Karpas-422 (cell line): ENCODE measurements at regions not wholly inside any gene's neighbourhood (a gene's known extent, or its start where the extent isn't known, plus 50 kb on each side); places are given as distances from the start of the nearest gene placed in this dataset.

Source experiments
- DNase-seq: peaks from one replicate; pipeline ENCODE4 v3.0.0-alpha.2; 2015
- H2AFZ ChIP-seq: fragments of 200-600 bp; sonication (generic); 2 replicates; pipeline ENCODE4 v1.6.1; 2014; ENCODE audit warnings: antibody characterized with exemption, low read length, mixed read lengths
- H3K27ac ChIP-seq: fragments of 200-600 bp; sonication (generic); 2 replicates; pipeline ENCODE4 v1.5.1; 2014; ENCODE audit warnings: mild to moderate bottlenecking, low read length, moderate library complexity
- H3K27me3 ChIP-seq: fragments of 200-600 bp; sonication (generic); 2 replicates; pipeline ENCODE4 v1.6.1; 2014; ENCODE audit warnings: low read length, mixed read lengths
- H3K36me3 ChIP-seq: fragments of 200-600 bp; sonication (generic); 2 replicates; pipeline ENCODE4 v1.6.1; 2014; ENCODE audit warnings: low read length, mixed read lengths; ENCODE audit not compliant: insufficient read depth
- H3K4me1 ChIP-seq: fragments of 200-600 bp; sonication (generic); 2 replicates; pipeline ENCODE4 v1.6.1; 2014; ENCODE audit warnings: mild to moderate bottlenecking, low read length, mixed read lengths
- H3K4me2 ChIP-seq: fragments of 200-600 bp; sonication (generic); 2 replicates; pipeline ENCODE4 v1.6.1; 2014; ENCODE audit warnings: low read length, low read depth, mild to moderate bottlenecking; ENCODE audit not compliant: poor library complexity, severe bottlenecking
- H3K4me3 ChIP-seq: fragments of 200-600 bp; sonication (generic); 2 replicates; pipeline ENCODE4 v1.5.1; 2014; ENCODE audit warnings: mild to moderate bottlenecking, antibody characterized with exemption, low read length, mixed read lengths
- H3K79me2 ChIP-seq: fragments of 200-600 bp; sonication (generic); 2 replicates; pipeline ENCODE4 v1.6.1; 2014; ENCODE audit warnings: mild to moderate bottlenecking, low read length, mixed read lengths
- H3K9ac ChIP-seq: fragments of 200-600 bp; sonication (generic); 2 replicates; pipeline ENCODE4 v1.6.0; 2014; ENCODE audit warnings: low read length
- H3K9me2 ChIP-seq: fragments of 200-600 bp; sonication (generic), shearing (Covaris generic); replicated peaks from 2 replicates; pipeline ENCODE4 v1.6.0; 2014; ENCODE audit warnings: mild to moderate bottlenecking, low read length, moderate library complexity; ENCODE audit not compliant: insufficient read depth
- H3K9me3 ChIP-seq: fragments of 300-700, 200-600 bp; sonication (generic); 2 replicates; pipeline ENCODE4 v1.6.1; 2014; ENCODE audit warnings: low read length, mixed read lengths
- H4K20me1 ChIP-seq: fragments of 200-600 bp; sonication (generic); 2 replicates; pipeline ENCODE4 v1.6.1; 2014; ENCODE audit warnings: mild to moderate bottlenecking, antibody characterized with exemption, low read length, low read depth; ENCODE audit not compliant: insufficient read depth

DNA sequence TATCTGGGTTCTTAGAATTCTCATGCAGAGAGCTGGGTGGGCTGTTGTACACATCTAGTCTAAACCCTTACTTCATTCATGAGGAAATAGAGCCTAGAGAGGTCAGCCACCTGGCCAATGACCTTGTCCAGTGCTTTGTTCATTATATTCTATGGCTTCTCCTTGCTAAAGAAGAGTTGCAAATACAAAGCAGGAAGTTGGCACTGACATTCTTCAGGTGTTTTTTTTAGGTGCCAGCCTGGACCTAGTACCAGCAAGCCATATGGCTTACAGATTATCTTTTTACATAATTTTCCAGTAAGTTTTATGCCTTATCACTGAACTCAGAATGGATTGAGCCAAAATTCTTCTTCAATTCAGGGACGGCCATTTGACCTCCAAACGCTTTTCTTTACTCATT lies 54.7 kb upstream of the PGM2 start:
- H3K27me3 ChIP-seq: no peaks in the 10 kb centered on the region
- no peak overlapping the region for H3K27ac ChIP-seq
- H3K4me2 ChIP-seq: no peak overlapping the region
- H3K9ac ChIP-seq: no peak overlapping the region
- no peak overlapping the region for H2AFZ ChIP-seq
- no peak for DNase-seq
- no peaks in the 10 kb centered on the region for H3K79me2 ChIP-seq
- H3K9me3 ChIP-seq: no peaks in the 10 kb centered on the region
- no peak overlapping the region for H3K4me3 ChIP-seq
- no peaks in the 10 kb centered on the region for H3K9me2 ChIP-seq
- no peaks in the 10 kb centered on the region for H3K36me3 ChIP-seq
- no peaks in the 10 kb centered on the region for H4K20me1 ChIP-seq
- no peaks in the 10 kb centered on the region for H3K4me1 ChIP-seq

DNA sequence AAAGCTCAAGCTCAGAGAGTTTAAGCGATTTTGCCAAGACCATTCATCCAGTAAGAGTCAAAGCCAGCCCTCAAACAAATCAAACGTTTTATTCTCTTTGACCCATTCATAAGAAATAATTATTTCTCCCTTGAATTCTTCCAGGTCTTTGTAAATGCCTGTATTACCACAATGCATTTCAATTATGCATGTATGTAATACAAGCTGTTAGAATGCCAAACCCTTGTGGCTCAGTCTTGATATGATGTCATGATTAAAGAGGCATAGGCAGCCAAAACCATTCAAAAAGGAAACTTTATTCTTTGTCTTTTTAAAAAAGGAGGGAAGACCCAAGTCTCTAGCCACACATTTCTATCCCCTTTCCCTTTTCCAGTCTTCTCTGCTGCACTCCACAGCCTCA lies 56.5 kb upstream of the PGM2 start:
- Histone ChIP-seq H4K20me1 (no peaks in the 10 kb centered on the region), H3K4me2 (no peak overlapping the region), H2AFZ (no peak overlapping the region), H3K79me2 (no peaks in the 10 kb centered on the region), H3K27me3 (no peaks in the 10 kb centered on the region), H3K9ac (no peak overlapping the region), H3K4me1 (no peaks in the 10 kb centered on the region), H3K27ac (no peak overlapping the region), H3K9me3 (no peaks in the 10 kb centered on the region), H3K9me2 (no peaks in the 10 kb centered on the region), H3K4me3 (no peak overlapping the region), H3K36me3 (no peaks in the 10 kb centered on the region)
- no peak for DNase-seq

DNA sequence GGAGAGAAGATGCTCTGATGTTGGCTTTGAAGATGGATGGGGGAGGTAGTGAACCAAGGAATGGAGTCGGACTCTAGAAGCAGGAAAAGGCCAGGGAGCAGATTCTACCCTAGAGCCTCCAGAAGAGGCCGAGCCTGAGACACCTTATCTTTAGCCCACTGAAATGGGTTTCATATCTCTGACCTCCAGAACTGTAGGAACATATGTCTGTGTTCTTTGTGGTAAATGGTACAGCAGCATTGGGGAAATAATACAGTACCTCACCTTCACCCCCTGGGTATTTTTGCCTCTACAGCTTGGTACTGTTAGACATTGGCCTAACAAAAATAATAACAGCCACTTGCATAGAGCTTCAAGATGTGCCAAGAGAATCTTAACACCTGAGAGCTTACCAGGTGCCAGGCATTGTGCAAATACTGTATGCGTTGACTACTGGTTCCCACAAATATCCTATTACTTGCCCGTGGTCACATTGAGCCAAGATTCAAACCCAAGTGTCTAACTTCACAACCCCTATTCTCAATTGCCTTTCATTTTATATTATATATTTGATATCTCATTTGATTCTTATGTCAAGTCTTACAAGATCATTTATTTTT lies 57.0 kb upstream of the PGM2 start:
- no peaks in the 10 kb centered on the region for H3K9me2 ChIP-seq
- H3K79me2 ChIP-seq: no peaks in the 10 kb centered on the region
- H4K20me1 ChIP-seq: no peaks in the 10 kb centered on the region
- H3K36me3 ChIP-seq: no peaks in the 10 kb centered on the region
- DNase-seq: no peak
- H2AFZ ChIP-seq: no peak overlapping the region
- H3K9ac ChIP-seq: no peak overlapping the region
- H3K4me2 ChIP-seq: no peak overlapping the region
- H3K4me3 ChIP-seq: no peak overlapping the region
- H3K27me3 ChIP-seq: no peaks in the 10 kb centered on the region
- no peaks in the 10 kb centered on the region for H3K4me1 ChIP-seq
- no peaks in the 10 kb centered on the region for H3K9me3 ChIP-seq
- no peak overlapping the region for H3K27ac ChIP-seq

DNA sequence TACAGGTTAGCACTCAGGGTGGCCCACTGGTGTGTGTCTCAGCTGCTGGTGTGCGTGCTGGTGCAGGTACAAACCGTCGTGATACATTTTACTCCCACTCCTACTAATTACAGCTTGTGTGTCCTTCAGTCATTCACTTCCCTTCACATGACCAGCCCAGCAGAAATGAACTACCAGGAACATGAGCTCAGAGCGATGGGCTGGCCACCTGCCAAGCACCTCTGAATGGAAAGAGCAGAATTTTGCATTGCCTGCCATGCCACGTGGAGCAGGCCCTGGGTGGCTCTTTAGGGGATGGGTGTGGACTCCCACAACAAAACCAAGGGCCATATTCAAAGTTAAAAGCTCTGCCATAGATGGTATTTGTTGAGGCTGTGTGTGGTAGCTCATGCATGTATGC lies 58.9 kb upstream of the PGM2 start:
- no peak overlapping the region for H3K4me2 ChIP-seq
- H3K4me3 ChIP-seq: no peak overlapping the region

GRCh38 chr4:37767019-37767418 lies 59.5 kb upstream of the PGM2 start:
- H3K27me3 ChIP-seq: no peaks in the 10 kb centered on the region
- H2AFZ ChIP-seq: no peak overlapping the region
- no peaks in the 10 kb centered on the region for H3K36me3 ChIP-seq
- no peak for DNase-seq
- H3K4me2 ChIP-seq: no peak overlapping the region
- no peaks in the 10 kb centered on the region for H3K9me2 ChIP-seq
- no peaks in the 10 kb centered on the region for H3K9me3 ChIP-seq
- H4K20me1 ChIP-seq: no peaks in the 10 kb centered on the region
- no peak overlapping the region for H3K27ac ChIP-seq
- H3K4me1 ChIP-seq: no peaks in the 10 kb centered on the region
- H3K4me3 ChIP-seq: no peak overlapping the region
- H3K9ac ChIP-seq: no peak overlapping the region
- H3K79me2 ChIP-seq: no peaks in the 10 kb centered on the region

More for the DNA sequence above, 58.9 kb upstream of the PGM2 start:
- DNase-seq: peak; percentile 53
- Histone ChIP-seq H3K27ac (no peak overlapping the region), H3K9me3 (no peaks in the 10 kb centered on the region), H3K36me3 (no peaks in the 10 kb centered on the region), H2AFZ (no peak overlapping the region), H3K79me2 (no peaks in the 10 kb centered on the region), H3K27me3 (no peaks in the 10 kb centered on the region), H3K4me1 (no peaks in the 10 kb centered on the region), H3K9ac (no peak overlapping the region), H4K20me1 (no peaks in the 10 kb centered on the region), H3K9me2 (no peaks in the 10 kb centered on the region)

GRCh38 chr4:37765741-37766140 lies 60.7 kb upstream of the PGM2 start:
- Histone ChIP-seq H2AFZ (no peak overlapping the region), H3K27ac (no peak overlapping the region), H3K4me2 (no peak overlapping the region), H3K9me3 (no peaks in the 10 kb centered on the region), H3K9me2 (no peaks in the 10 kb centered on the region), H3K4me1 (no peaks in the 10 kb centered on the region), H3K27me3 (no peaks in the 10 kb centered on the region), H4K20me1 (no peaks in the 10 kb centered on the region), H3K9ac (no peak overlapping the region), H3K79me2 (no peaks in the 10 kb centered on the region), H3K4me3 (no peak overlapping the region), H3K36me3 (no peaks in the 10 kb centered on the region)
- DNase-seq: no peak

DNA sequence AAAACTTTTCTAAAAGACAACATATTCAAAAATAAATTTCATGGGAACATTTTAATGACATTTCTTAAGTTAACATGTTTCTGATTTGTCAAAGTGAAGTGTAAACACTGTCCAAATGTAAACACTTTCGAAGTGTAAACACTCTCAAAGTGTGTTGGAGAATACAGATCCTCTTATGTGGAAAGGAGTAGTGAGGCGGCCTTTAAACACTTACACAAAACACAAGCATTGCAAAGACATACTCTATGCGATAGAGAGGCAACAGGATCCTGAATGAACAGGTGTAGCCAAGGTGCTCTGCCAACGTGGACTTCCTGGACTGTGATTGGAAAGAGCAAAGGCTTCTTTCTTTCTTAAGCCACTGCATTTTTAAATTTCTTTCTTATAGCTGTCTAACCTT lies 62.7 kb upstream of the PGM2 start:
- no peak overlapping the region for H3K4me2 ChIP-seq
- no peaks in the 10 kb centered on the region for H3K79me2 ChIP-seq
- H2AFZ ChIP-seq: no peak overlapping the region
- H3K4me1 ChIP-seq: no peaks in the 10 kb centered on the region
- no peak overlapping the region for H3K27ac ChIP-seq
- H4K20me1 ChIP-seq: no peaks in the 10 kb centered on the region
- H3K9me3 ChIP-seq: no peaks in the 10 kb centered on the region
- H3K9me2 ChIP-seq: no peaks in the 10 kb centered on the region
- H3K27me3 ChIP-seq: no peaks in the 10 kb centered on the region
- H3K4me3 ChIP-seq: no peak overlapping the region
- no peaks in the 10 kb centered on the region for H3K36me3 ChIP-seq
- DNase-seq: no peak
- no peak overlapping the region for H3K9ac ChIP-seq

DNA sequence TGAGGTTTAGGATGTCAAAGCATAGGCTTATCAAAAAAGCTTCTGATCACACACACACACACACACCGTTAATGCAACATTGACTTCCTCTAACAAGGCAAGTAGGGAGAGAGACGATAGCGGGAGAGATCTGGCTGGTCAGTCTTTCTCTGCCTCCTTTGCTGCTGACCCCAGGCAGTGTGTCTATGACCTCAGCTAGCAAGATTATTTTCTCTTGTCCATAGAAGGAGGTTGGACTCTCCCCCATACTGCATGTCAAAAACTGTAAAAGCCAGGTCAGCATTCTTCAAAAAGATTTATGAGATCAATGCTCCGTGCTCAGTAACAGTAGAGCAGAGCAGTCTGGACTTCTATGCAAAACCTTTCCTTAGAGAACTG lies 63.5 kb upstream of the PGM2 start:
- Histone ChIP-seq H3K27me3 (no peaks in the 10 kb centered on the region), H3K4me1 (no peaks in the 10 kb centered on the region), H3K4me3 (no peak overlapping the region), H2AFZ (no peak overlapping the region), H3K27ac (no peak overlapping the region), H3K9me2 (no peaks in the 10 kb centered on the region), H3K79me2 (no peaks in the 10 kb centered on the region), H4K20me1 (no peaks in the 10 kb centered on the region), H3K4me2 (no peak overlapping the region), H3K36me3 (no peaks in the 10 kb centered on the region), H3K9ac (no peak overlapping the region), H3K9me3 (no peaks in the 10 kb centered on the region)
- no peak for DNase-seq
